B cell (primary cell): ENCODE measurements at regions not wholly inside any gene's neighbourhood (a gene's known extent, or its start where the extent isn't known, plus 50 kb on each side); places are given as distances from the start of the nearest gene placed in this dataset.

Experiments used
- ATAC-seq: fragments of 200-7000 bp; cut with Tn5 transposase; one replicate; pipeline ENCODE4 v1.10.0; 2021; ENCODE audit warnings: low read depth, mild to moderate bottlenecking, moderate number of reproducible peaks, moderate library complexity
- CTCF ChIA-PET: fragments of 350-600 bp; sonication (Branson Sonifier 250); formaldehyde crosslinking; loops from one replicate; lab custom pipeline; 2021; ENCODE audit warnings: antibody characterized with exemption, inconsistent platforms; lab: Charles Lee
- POLR2A ChIA-PET: fragments of 350-600 bp; sonication (Branson Sonifier 250); formaldehyde crosslinking; loops from one replicate; lab custom pipeline; 2021; ENCODE audit warnings: antibody characterized with exemption; lab: Charles Lee
- DNase-seq: peaks from one replicate; pipeline ENCODE4 v3.0.0; 2013
- H2AFZ ChIP-seq: 2 replicates; pipeline ENCODE4 v1.6.1; 2012; ENCODE audit warnings: mild to moderate bottlenecking, low read depth, low read length; ENCODE audit not compliant: insufficient read depth, poor library complexity, severe bottlenecking
- H3K27ac ChIP-seq, 2 donors: 1 replicate in 1 of 2; 2 replicates in 1 of 2; pipeline ENCODE4 v1.5.1; 2012 to 2013; ENCODE audit warnings: low read length in 2 of 2, mild to moderate bottlenecking in 2 of 2, moderate library complexity in 1 of 2
- H3K27me3 ChIP-seq, 4 experiments: fragments of 200-600 bp in 1 of 4; sonication (generic) in 1 of 4; replicated peaks in 1 of 4; 1 replicate in 2 of 4; 2 replicates in 2 of 4; pipeline versions ENCODE4 v1.6.1 to v1.7.0; 2013 to 2016; ENCODE audit warnings: low read length in 3 of 4, mild to moderate bottlenecking in 2 of 4, mixed read lengths in 1 of 4, moderate library complexity in 1 of 4; ENCODE audit not compliant: insufficient read depth in 4 of 4, control insufficient read depth in 3 of 4; ENCODE audit errors: control extremely low read depth in 1 of 4
- H3K36me3 ChIP-seq, 2 experiments: replicated peaks in 1 of 2; 1 replicate in 1 of 2; 2 replicates in 1 of 2; pipeline versions ENCODE4 v1.6.1 to v1.7.1; 2013; ENCODE audit warnings: low read length in 1 of 2; ENCODE audit not compliant: insufficient read depth in 2 of 2, control insufficient read depth in 1 of 2; ENCODE audit errors: control extremely low read depth in 1 of 2, extremely low read depth in 1 of 2
- H3K4me1 ChIP-seq, 2 donors: fragments of 200-600 bp in 1 of 2; sonication (generic) in 1 of 2; 1 replicate in 1 of 2; 2 replicates in 1 of 2; pipeline versions ENCODE4 v1.5.1 to v1.6.1; 2013 to 2017; ENCODE audit warnings: low read length in 2 of 2; ENCODE audit not compliant: control insufficient read depth in 2 of 2, insufficient read depth in 2 of 2
- H3K4me2 ChIP-seq: replicated peaks from 2 replicates; pipeline ENCODE3; 2012; ENCODE audit warnings: mild to moderate bottlenecking, low read depth, low read length; ENCODE audit not compliant: poor library complexity, severe bottlenecking
- H3K4me3 ChIP-seq, 5 experiments: fragments of 200-600 bp in 1 of 5; sonication (generic) in 1 of 5; 1 replicate in 3 of 5; 2 replicates in 2 of 5; pipeline versions ENCODE4 v1.5.1 to v1.7.0; 2011 to 2016; ENCODE audit warnings: low read length in 4 of 5, mild to moderate bottlenecking in 4 of 5, low read depth in 2 of 5, control low read depth in 1 of 5, moderate library complexity in 1 of 5; ENCODE audit not compliant: insufficient read depth in 1 of 5; ENCODE audit errors: control extremely low read depth in 1 of 5, extremely low read depth in 1 of 5
- H3K79me2 ChIP-seq: fragments of 200-600 bp; sonication (generic); one replicate; pipeline ENCODE4 v1.6.0; 2016; ENCODE audit warnings: low read length; ENCODE audit not compliant: control insufficient read depth, insufficient read depth
- H3K9ac ChIP-seq: fragments of 200-600 bp; sonication (generic); 2 replicates; pipeline ENCODE4 v1.6.1; 2017; ENCODE audit warnings: mild to moderate bottlenecking, low read length, moderate library complexity
- H3K9me3 ChIP-seq, 3 donors: one replicate each; pipeline versions ENCODE4 v1.6.1 to v1.7.1; 2013; ENCODE audit warnings: low read length in 2 of 3; ENCODE audit not compliant: control insufficient read depth in 2 of 3, insufficient read depth in 1 of 3; ENCODE audit errors: control extremely low read depth in 1 of 3
- H4K20me1 ChIP-seq: 2 replicates; pipeline ENCODE4 v1.6.0; 2012; ENCODE audit warnings: mild to moderate bottlenecking, low read length; ENCODE audit not compliant: insufficient read depth, control insufficient read depth, poor library complexity, severe bottlenecking
- H3K27ac Mint-ChIP-seq: one replicate; pipeline ENCODE4 v1.8.0; 2021; ENCODE audit warnings: mixed read lengths
- H3K27me3 Mint-ChIP-seq: one replicate; pipeline ENCODE4 v1.8.0; 2021; ENCODE audit warnings: mixed read lengths
- H3K4me1 Mint-ChIP-seq: one replicate; pipeline ENCODE4 v1.8.0; 2021; ENCODE audit warnings: mixed read lengths
- H3K4me3 Mint-ChIP-seq: one replicate; pipeline ENCODE4 v1.8.0; 2021; ENCODE audit warnings: mixed read lengths
- H3K9me3 Mint-ChIP-seq: one replicate; pipeline ENCODE4 v1.8.0; 2022; ENCODE audit warnings: mixed read lengths; ENCODE audit not compliant: insufficient read depth
- CTCF ChIP-seq: fragments of 200-600 bp; IDR thresholded peaks from one replicate; pipeline ENCODE4 v1.8.0; 2022; ENCODE audit warnings: antibody characterized with exemption, mild to moderate bottlenecking
- EZH2 ChIP-seq: IDR thresholded peaks from 2 replicates; pipeline ENCODE4 v1.6.1; 2012; ENCODE audit warnings: borderline replicate concordance, low read depth, mild to moderate bottlenecking, moderate library complexity, low read length; ENCODE audit not compliant: insufficient read depth, poor library complexity, severe bottlenecking
- WGBS: methylation state at CpG from one replicate; pipeline ENCODE4 v1.1.5; 2013; ENCODE audit warnings: missing lambda C conversion rate; ENCODE audit not compliant: insufficient coverage; 5-methylcytosine and 5-hydroxymethylcytosine counted together
- intact Hi-C: fragments of 100-400 bp; cut with micrococcal nuclease; formaldehyde crosslinking; loops from one replicate; pipeline ENCODE4 v1.10.0; 2022

DNA sequence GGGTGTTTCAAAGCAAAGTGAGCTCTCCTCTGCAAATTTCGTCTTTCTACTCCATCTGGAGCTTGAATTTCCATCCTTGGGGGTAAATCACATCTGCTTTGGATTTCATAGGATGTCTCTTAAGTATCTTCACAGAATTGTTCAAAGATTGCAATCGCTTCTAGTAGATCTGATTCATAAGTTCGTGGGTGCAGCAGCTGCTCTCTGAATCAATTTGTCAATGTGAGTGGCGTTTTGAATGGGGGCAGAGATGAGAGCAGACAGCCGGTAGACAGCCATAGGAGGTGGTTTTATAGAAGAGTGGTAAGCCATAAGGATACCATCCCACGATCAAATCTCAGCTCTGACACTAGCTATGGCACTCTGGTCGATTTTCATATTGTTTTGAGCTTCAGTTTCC, 146.0 kb upstream of the RPH3A start:
- WGBS = 56% methylated on average over 3 of the region's 7 CpGs

DNA sequence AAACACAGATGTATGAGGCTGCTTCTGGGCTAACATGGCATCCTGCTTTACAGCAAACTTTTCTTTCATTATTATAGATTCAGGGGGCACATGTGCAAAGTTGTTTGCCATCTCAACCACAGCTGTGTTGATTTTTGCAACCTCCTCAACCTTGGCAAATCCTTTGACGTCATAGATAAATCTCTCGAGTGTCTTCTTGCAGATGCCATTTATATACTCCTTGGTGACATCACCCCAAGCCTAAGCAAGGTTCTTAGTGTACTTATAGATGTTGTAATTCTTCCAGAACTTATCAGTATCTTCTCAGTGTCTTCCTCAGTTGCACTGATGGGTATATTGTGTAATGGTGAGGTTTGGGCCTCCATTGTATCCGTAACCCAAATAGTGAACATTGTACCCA, 135.4 kb upstream of the RPH3A start:
- CTCF ChIA-PET = no interaction called here
- Histone ChIP-seq H3K27me3 (peaks cover 0 to 3% (median 2%) of the 10 kb centered on the region in 4 experiments), H3K4me3 (no peak overlapping the region), H3K9ac (no peak overlapping the region), H3K4me1 (no peaks in the 10 kb centered on the region), H3K4me2 (no peak overlapping the region), H4K20me1 (no peaks in the 10 kb centered on the region), H3K79me2 (no peaks in the 10 kb centered on the region), H3K36me3 (no peaks in the 10 kb centered on the region), H3K27ac (no peak overlapping the region), H3K9me3 (no peaks in the 10 kb centered on the region), H2AFZ (no peak overlapping the region)
- Mint-ChIP-seq H3K4me3 (no peak overlapping the region), H3K9me3 (no peaks in the 10 kb centered on the region), H3K27me3 (peaks cover 16% of the 10 kb centered on the region), H3K27ac (no peak overlapping the region), H3K4me1 (no peaks in the 10 kb centered on the region)
- TF ChIP-seq CTCF = no peak
- TF ChIP-seq EZH2 = no peak
- ATAC-seq (no peak), DNase-seq (no peak)
- POLR2A ChIA-PET = no interaction called here
- intact Hi-C loops = no loop called here
- WGBS = no CpG with 5 or more reads among the region's 3 CpGs

More for the DNA sequence above, 146.0 kb upstream of the RPH3A start:
- peaks cover 7% of the 10 kb centered on the region for H3K9me3 Mint-ChIP-seq
- H3K4me3 Mint-ChIP-seq = no peak overlapping the region
- Histone ChIP-seq H3K27ac (no peak overlapping the region), H3K27me3 (peaks cover 0 to 2% (median 0%) of the 10 kb centered on the region in 4 experiments), H4K20me1 (no peaks in the 10 kb centered on the region), H3K9me3 (peaks cover 0 to 3% (median 0%) of the 10 kb centered on the region in 3 donors), H3K36me3 (no peaks in the 10 kb centered on the region), H3K79me2 (no peaks in the 10 kb centered on the region), H2AFZ (no peak overlapping the region), H3K4me3 (no peak overlapping the region), H3K4me1 (no peaks in the 10 kb centered on the region), H3K4me2 (no peak overlapping the region), H3K9ac (no peak overlapping the region)
- ChIA-PET POLR2A (no interaction called here), CTCF (no interaction called here)
- TF ChIP-seq EZH2 (no peak), CTCF (no peak)
- DNase-seq = no peak
- H3K27me3 Mint-ChIP-seq = peaks cover 20% of the 10 kb centered on the region
- intact Hi-C loops = no loop called here
- no peaks in the 10 kb centered on the region for H3K4me1 Mint-ChIP-seq
- no peak overlapping the region for H3K27ac Mint-ChIP-seq
- no peak for ATAC-seq
